22Rv1 (cell line): ENCODE measurements at regions not wholly inside any gene's neighbourhood (a gene's known extent, or its start where the extent isn't known, plus 50 kb on each side); places are given as distances from the start of the nearest gene placed in this dataset.
"Not testable (repeated sequence)": the region's sequence is repeated elsewhere in the genome, so short reads cannot be mapped to it uniquely, and the experiment has no call there.

Experiments
- H3K27ac ChIP-seq: fragments of 450-650 bp; 2 replicates; pipeline ENCODE4 v1.5.1; 2017
- ZFX ChIP-seq: fragments of 450-650 bp; IDR thresholded peaks from 2 replicates; pipeline ENCODE4 v1.6.1; 2017; ENCODE audit warnings: antibody characterized with exemption, borderline replicate concordance
- TF ChIP-seq, protein P1 (sequence below): fragments of 450-650 bp; IDR thresholded peaks from 2 replicates; pipeline ENCODE4 v1.5.1; 2017; ENCODE audit warnings: mild to moderate bottlenecking

GRCh38 chrX:857376-857775 lies 226.8 kb downstream of the SHOX start:
- TF ChIP-seq, protein P1, sequence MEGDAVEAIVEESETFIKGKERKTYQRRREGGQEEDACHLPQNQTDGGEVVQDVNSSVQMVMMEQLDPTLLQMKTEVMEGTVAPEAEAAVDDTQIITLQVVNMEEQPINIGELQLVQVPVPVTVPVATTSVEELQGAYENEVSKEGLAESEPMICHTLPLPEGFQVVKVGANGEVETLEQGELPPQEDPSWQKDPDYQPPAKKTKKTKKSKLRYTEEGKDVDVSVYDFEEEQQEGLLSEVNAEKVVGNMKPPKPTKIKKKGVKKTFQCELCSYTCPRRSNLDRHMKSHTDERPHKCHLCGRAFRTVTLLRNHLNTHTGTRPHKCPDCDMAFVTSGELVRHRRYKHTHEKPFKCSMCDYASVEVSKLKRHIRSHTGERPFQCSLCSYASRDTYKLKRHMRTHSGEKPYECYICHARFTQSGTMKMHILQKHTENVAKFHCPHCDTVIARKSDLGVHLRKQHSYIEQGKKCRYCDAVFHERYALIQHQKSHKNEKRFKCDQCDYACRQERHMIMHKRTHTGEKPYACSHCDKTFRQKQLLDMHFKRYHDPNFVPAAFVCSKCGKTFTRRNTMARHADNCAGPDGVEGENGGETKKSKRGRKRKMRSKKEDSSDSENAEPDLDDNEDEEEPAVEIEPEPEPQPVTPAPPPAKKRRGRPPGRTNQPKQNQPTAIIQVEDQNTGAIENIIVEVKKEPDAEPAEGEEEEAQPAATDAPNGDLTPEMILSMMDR = no peak
- TF ChIP-seq ZFX = no peak
- H3K27ac ChIP-seq = no peak overlapping the region

GRCh38 chrX:856566-857290 lies 226.1 kb downstream of the SHOX start:
- TF ChIP-seq, protein P1 = no peak
- TF ChIP-seq ZFX = no peak
- H3K27ac ChIP-seq = no peak overlapping the region

DNA sequence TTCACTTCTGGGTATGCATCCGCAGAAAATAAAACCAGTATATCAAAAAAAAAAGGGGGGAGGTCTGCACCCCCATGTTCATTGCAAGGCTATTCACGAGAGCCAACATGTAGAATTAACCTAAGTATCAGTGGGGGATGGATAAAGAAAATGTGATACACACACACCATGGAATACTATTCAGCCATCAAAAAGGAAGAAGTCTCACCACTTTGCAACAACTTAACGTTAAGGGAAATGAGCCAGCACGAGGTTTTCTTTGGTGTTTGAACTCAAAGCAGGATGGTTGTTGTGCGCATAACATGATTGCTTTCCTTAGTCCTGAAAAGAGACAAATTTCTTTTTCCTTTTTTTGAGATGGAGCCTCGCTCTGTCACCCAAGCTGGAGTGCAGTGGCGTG lies 222.7 kb downstream of the SHOX start:
- no peak overlapping the region for H3K27ac ChIP-seq
- TF ChIP-seq, protein P1 = no peak
- no peak for TF ChIP-seq ZFX

DNA sequence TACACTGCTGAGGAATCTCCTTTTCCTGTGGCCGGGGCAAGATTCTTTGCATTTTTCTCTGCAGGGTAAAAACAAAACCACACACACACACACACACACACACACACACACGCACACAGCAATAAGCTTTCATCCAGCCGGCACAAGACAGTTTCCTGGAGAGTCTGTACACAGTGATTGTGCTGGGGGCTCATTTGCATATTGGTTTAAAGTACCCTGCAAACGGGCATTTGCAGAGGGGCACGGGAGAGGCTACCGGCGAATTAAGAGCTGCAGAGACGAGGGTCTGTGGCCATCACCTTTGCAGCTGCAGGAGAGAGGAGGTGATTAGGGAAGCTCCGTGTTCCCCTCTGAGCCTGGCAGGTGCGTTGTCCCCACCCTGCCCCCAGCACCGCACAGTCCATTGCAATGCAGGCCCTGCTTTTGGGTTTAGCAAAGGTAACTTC lies 219.9 kb downstream of the SHOX start:
- H3K27ac ChIP-seq = no peak overlapping the region
- TF ChIP-seq, protein P1 = no peak
- TF ChIP-seq ZFX = no peak

GRCh38 chrX:848386-848785 lies 217.8 kb downstream of the SHOX start:
- TF ChIP-seq, protein P1 = no peak
- TF ChIP-seq ZFX = no peak
- no peak overlapping the region for H3K27ac ChIP-seq

DNA sequence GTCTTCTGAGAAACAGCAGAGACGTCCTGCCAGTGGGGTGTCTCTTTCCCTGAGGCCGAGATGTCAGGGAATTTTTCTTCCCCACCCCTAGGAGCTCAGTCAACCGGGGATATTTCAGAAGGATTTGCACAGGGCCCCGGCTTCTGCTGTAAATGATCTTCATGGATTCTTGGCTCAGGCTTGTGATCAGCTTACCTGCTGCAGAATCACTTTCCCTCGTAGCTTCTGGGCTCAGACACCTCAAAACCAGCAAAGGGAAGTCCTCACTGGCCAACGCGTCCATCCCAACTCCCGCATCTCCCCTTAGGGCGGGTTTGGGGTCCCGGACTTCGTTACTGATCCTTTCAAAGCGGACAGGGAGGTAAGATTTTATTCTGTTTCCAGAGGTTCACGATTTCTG lies 212.7 kb downstream of the SHOX start:
- H3K27ac ChIP-seq = no peak overlapping the region
- TF ChIP-seq ZFX = no peak

DNA sequence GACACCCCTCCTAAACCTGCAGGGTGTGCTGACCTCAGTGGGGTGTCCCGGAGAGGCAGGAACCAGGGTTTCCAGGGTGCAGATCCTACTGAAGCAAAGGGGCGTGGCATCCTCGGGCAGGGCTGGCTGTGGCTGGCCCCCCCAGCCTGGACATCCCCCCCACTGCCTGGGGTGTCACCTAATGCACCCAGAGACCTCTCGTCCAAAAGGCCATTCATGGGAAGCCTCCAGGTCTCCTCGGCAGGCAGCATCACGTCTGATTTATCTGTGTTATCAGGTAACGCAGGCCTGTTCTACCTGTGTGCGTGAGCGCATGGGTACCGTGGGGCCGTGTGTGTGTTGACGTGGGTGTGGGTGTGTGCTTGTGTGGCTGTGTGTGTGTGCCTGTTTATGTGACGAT lies 210.0 kb downstream of the SHOX start:
- no peak overlapping the region for H3K27ac ChIP-seq
- no peak for TF ChIP-seq ZFX
- TF ChIP-seq, protein P1 = no peak

DNA sequence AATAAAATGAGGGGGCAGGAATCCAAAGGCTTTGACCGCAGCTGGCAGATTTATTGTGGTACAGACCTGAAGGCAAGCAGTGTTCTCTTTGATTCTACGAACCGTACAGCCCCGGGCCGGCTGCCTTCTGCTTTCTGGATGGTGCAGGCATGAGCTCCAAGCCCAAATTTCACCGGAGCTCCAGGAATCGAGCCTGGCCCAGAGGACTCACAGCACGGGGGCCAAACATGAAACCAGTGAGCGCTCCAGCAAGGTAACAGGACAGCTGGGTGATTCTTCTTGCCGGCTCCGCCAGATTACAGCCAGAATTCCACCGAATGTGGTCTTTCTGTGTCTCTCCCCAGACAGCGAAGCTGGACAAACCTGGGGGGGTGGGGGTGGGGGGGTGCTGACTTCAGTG lies 208.1 kb downstream of the SHOX start:
- H3K27ac ChIP-seq = not testable (repeated sequence)

DNA sequence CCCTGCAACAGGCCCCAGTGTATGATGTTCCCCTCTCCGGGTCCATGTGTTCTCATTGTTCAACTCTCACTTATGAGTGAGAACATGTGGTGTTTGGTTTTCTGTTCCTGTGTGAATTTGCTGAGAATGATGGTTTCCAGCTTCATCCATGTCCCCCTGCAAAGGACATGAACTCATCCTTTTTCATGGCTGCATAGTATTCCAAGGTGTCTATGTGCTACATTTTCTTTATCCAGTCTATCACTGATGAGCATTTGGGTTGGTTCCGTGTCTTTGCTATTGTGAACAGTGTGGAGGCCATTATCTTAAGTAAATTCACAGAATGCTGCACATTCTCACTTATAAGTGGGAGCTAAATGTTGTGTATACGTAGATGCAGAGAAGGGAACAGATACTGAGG lies 205.3 kb downstream of the SHOX start:
- not testable (repeated sequence) for H3K27ac ChIP-seq
